ENCODE measurements at regions not wholly inside any gene's neighbourhood (a gene's known extent, or its start where the extent isn't known, plus 50 kb on each side); places are given as distances from the start of the nearest gene placed in this dataset.

DNA sequence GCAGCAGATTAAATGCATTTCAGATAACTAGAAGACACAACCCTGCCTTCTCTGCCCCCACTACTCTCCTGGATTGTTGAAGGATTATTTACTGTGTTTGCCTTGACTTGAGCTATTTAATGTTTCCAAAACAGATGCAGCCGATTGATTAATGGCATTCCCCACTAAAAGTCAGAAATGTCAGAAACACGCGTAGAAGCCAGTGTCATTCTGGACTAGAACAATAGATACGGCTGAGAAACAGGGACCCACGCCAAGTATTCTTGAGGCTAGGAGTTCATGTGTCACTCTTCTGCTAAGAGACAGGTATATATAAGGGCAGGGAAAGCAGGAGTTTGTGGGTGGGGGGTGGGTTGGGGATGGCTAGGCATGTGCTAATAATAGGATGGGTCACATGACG lies 366.7 kb upstream of the PROX1 start:
- DNase-seq = no peak
- peaks cover 0 to 6% of the 10 kb centered on the region in 2 experiments for H3K27me3 ChIP-seq (ENCODE audit: control insufficient read depth in 1 of 2, insufficient read depth in 2 of 2, low read length in 2 of 2)
- CTCF ChIA-PET = no interaction called here
- Mint-ChIP-seq H3K4me1 (ENCODE audit: low read depth) (no peaks in the 10 kb centered on the region), H3K9me3 (no peaks in the 10 kb centered on the region), H3K27me3 (peaks cover 2% of the 10 kb centered on the region), H3K27ac (no peak overlapping the region), H3K36me3 (ENCODE audit: low read depth) (no peaks in the 10 kb centered on the region), H3K4me3 (no peak overlapping the region)
- POLR2A ChIA-PET = no interaction called here
- no peak for ATAC-seq (ENCODE audit: poor library complexity)
- peaks cover 5% of the 10 kb centered on the region for H3K4me1 ChIP-seq (ENCODE audit: insufficient read depth, low read length)
- intact Hi-C loops (cut with DNase I, micrococcal nuclease) = no loop called here
- H3K9me3 ChIP-seq (ENCODE audit: control insufficient read depth in 1 of 2, insufficient read depth in 1 of 2, low read length in 2 of 2) = peaks cover 0 to 4% of the 10 kb centered on the region in 2 experiments
- H3K27ac ChIP-seq (ENCODE audit: low read depth in 1 of 2, low read length in 2 of 2) = no peak overlapping the region
- no peak overlapping the region for H3K4me3 ChIP-seq (ENCODE audit: low read length)
- H3K36me3 ChIP-seq (ENCODE audit: insufficient read depth, low read length) = no peaks in the 10 kb centered on the region
- TF ChIP-seq, protein P1, sequence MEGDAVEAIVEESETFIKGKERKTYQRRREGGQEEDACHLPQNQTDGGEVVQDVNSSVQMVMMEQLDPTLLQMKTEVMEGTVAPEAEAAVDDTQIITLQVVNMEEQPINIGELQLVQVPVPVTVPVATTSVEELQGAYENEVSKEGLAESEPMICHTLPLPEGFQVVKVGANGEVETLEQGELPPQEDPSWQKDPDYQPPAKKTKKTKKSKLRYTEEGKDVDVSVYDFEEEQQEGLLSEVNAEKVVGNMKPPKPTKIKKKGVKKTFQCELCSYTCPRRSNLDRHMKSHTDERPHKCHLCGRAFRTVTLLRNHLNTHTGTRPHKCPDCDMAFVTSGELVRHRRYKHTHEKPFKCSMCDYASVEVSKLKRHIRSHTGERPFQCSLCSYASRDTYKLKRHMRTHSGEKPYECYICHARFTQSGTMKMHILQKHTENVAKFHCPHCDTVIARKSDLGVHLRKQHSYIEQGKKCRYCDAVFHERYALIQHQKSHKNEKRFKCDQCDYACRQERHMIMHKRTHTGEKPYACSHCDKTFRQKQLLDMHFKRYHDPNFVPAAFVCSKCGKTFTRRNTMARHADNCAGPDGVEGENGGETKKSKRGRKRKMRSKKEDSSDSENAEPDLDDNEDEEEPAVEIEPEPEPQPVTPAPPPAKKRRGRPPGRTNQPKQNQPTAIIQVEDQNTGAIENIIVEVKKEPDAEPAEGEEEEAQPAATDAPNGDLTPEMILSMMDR (IDR thresholded peaks at IDR 0.05) = no peak

DNA sequence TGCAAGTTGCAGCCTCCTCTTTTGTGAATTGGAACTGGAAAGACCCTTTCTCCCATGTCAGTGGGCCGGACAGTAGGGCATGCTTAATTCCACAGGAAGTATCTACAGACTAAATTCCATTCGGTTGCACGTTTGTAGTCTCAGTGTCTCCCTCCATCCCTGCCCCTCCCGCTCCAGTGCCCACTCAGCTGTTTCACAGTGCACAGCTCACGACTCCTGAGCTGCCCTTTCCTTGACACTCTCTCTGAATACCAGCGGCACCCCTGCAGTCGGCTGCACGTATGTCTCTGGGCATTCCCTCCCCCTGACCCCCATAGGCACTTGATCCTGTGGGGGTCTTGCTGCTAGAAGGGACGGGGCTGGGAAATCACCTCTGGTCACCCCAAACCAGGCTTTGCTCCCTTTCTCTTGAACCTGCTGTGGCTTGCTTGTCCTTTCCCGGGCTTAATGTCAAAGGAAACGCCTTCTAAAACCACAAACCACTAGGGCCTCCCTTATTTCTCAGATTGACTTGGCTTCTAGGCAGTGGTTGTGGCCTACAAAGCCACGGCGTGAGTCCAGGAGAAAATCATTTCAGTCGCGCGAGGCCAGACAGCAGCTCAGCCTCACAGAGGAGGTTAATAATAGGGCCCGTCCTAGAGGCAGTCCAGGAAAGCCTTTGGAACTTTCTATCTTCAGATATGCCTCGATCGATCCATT lies 365.3 kb upstream of the PROX1 start:
- H3K27me3 ChIP-seq (ENCODE audit: control insufficient read depth in 1 of 2, insufficient read depth in 2 of 2, low read length in 2 of 2) = no peaks in the 10 kb centered on the region
- no peak overlapping the region for H3K27ac ChIP-seq (ENCODE audit: low read depth in 1 of 2, low read length in 2 of 2)
- no peak overlapping the region for H3K27ac Mint-ChIP-seq
- intact Hi-C loops (cut with DNase I, micrococcal nuclease) = no loop called here
- no peaks in the 10 kb centered on the region for H3K27me3 Mint-ChIP-seq
- CTCF ChIA-PET = no interaction called here
- H3K36me3 Mint-ChIP-seq (ENCODE audit: low read depth) = no peaks in the 10 kb centered on the region
- H3K36me3 ChIP-seq (ENCODE audit: insufficient read depth, low read length) = no peaks in the 10 kb centered on the region
- DNase-seq (no peak), ATAC-seq (ENCODE audit: poor library complexity) (no peak)
- POLR2A ChIA-PET = no interaction called here
- H3K9me3 ChIP-seq (ENCODE audit: control insufficient read depth in 1 of 2, insufficient read depth in 1 of 2, low read length in 2 of 2) = peaks cover 0 to 4% of the 10 kb centered on the region in 2 experiments
- no peaks in the 10 kb centered on the region for H3K4me1 Mint-ChIP-seq (ENCODE audit: low read depth)
- peaks cover 2% of the 10 kb centered on the region for H3K9me3 Mint-ChIP-seq
- TF ChIP-seq, protein P1 (IDR thresholded peaks at IDR 0.05) = no peak
- H3K4me3 Mint-ChIP-seq = no peak overlapping the region
- H3K4me3 ChIP-seq (ENCODE audit: low read length) = no peak overlapping the region
- peaks cover 5% of the 10 kb centered on the region for H3K4me1 ChIP-seq (ENCODE audit: insufficient read depth, low read length)

DNA sequence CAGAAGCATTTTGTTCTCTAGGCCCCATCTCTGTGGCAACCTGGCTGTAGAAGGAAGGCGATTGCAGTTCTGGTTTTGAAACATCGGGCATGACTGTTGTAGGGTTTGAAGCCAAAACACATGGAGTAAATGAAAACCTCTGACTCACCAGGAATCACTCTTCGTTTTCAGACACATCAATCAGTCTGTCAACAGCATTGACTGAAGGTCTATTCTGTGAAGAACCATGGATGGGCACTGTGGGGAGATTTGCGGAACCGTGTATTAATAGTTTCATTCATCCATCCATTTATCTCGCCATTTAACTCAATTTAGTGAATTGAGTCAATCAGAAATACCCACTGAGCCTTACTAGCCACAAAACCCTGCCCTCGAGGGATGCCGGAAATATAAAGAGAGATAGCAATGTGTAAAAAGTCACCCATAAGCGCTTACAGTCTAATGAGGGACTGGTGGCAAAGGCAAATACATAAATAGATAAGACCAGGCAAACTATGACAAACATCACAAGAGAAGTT lies 364.6 kb upstream of the PROX1 start:
- intact Hi-C loops (cut with DNase I, micrococcal nuclease) = no loop called here
- ATAC-seq (ENCODE audit: poor library complexity) = no peak

More for the DNA sequence above, 364.6 kb upstream of the PROX1 start:
- Histone ChIP-seq H3K27ac (ENCODE audit: low read depth in 1 of 2, low read length in 2 of 2) (no peak overlapping the region), H3K27me3 (ENCODE audit: control insufficient read depth in 1 of 2, insufficient read depth in 2 of 2, low read length in 2 of 2) (no peaks in the 10 kb centered on the region), H3K4me3 (ENCODE audit: low read length) (no peak overlapping the region), H3K4me1 (ENCODE audit: insufficient read depth, low read length) (peaks cover 5% of the 10 kb centered on the region), H3K36me3 (ENCODE audit: insufficient read depth, low read length) (no peaks in the 10 kb centered on the region), H3K9me3 (ENCODE audit: control insufficient read depth in 1 of 2, insufficient read depth in 1 of 2, low read length in 2 of 2) (peaks cover 0 to 4% of the 10 kb centered on the region in 2 experiments)
- H3K9me3 Mint-ChIP-seq = peaks cover 2% of the 10 kb centered on the region
- no peak overlapping the region for H3K27ac Mint-ChIP-seq
- POLR2A ChIA-PET = no interaction called here
- TF ChIP-seq, protein P1 (IDR thresholded peaks at IDR 0.05) = no peak
- H3K36me3 Mint-ChIP-seq (ENCODE audit: low read depth) = no peaks in the 10 kb centered on the region
- H3K4me1 Mint-ChIP-seq (ENCODE audit: low read depth) = no peaks in the 10 kb centered on the region
- no peak overlapping the region for H3K4me3 Mint-ChIP-seq
- no peaks in the 10 kb centered on the region for H3K27me3 Mint-ChIP-seq
- no peak for DNase-seq
- CTCF ChIA-PET = no interaction called here

Measured in CD4-positive, alpha-beta T cell (primary cell).